T-helper 9 cell (primary cell): ENCODE measurements at regions not wholly inside any gene's neighbourhood (a gene's known extent, or its start where the extent isn't known, plus 50 kb on each side); places are given as distances from the start of the nearest gene placed in this dataset.

Experiments used
- DNase-seq: peaks from one replicate; pipeline ENCODE4 v3.0.0-alpha.2; 2020

DNA sequence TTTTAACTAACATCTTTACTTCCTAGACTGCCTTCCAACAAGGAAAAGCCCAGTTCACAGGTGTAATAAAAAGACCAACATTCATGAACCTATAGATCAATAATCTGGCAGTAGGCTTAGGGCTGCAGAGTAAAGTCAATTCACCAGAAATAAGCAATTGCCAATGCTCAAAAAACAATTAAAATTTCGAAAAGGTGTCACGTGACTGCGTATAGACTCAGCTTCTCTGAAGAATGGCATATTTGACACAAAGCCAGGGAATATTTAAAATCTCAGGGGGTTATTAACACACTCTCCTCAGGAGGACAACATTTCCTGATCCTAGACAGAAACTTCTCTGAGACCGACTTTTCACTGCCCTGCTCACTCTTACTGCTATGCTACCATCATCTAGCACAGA, 245.2 kb upstream of the LRATD1 start:
- DNase-seq = no peak

- no peak for DNase-seq
These were observed 243.8 kb upstream of the LRATD1 start for GRCh38 chr2:14388724-14389123.

- DNase-seq = no peak
These were observed 235.9 kb upstream of the LRATD1 start for GRCh38 chr2:14396533-14397083.

DNA sequence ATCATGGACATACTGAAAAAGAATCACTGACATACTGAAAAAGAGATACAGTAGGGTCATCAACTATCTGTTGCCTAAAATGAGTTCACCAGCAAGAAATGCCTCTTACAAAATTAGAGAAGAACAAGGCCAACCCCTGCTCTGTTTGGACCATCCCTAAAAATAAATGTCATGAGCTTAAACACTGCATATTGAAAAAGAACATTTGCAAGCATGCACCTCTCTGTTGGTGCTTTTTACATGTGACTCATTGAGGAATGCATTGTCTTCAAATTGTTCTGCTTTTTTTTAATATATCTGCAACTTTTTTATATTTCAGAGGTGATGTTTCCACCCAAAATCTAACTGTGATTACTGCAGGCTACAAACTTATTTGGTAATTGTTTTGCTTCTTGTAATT, 233.9 kb upstream of the LRATD1 start:
- no peak for DNase-seq

- DNase-seq = no peak
These were observed 230.6 kb upstream of the LRATD1 start for GRCh38 chr2:14401873-14402272.

GRCh38 chr2:14408695-14409094, 223.8 kb upstream of the LRATD1 start:
- no peak for DNase-seq

DNA sequence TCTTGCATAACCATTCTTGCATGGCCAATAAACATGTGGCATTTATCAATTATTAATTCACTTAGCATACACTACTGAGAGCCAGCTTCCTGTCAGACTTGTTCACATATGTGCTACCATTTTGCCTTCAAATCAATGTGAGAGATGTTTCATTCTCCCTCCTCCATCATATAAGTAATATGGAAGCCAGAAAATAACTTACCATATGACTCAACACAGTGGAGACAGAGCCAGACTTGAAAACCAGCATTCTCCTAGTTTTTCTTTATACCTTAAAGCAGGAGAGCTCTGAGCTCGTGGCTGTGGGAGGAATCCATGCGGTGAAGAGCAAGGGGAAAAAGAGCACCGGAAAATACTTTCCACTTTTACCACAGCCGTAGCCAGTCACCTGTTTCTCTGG, 215.0 kb upstream of the LRATD1 start:
- DNase-seq = no peak

GRCh38 chr2:14418115-14418514, 214.4 kb upstream of the LRATD1 start:
- no peak for DNase-seq

GRCh38 chr2:14420851-14421250, 211.7 kb upstream of the LRATD1 start:
- DNase-seq = no peak

GRCh38 chr2:14422426-14422825, 210.1 kb upstream of the LRATD1 start:
- DNase-seq = no peak

GRCh38 chr2:14423145-14423906, 209.2 kb upstream of the LRATD1 start:
- no peak for DNase-seq

GRCh38 chr2:14424478-14425390, 207.8 kb upstream of the LRATD1 start:
- no peak for DNase-seq

- DNase-seq = no peak
These were observed 206.6 kb upstream of the LRATD1 start for GRCh38 chr2:14425869-14426268.

DNA sequence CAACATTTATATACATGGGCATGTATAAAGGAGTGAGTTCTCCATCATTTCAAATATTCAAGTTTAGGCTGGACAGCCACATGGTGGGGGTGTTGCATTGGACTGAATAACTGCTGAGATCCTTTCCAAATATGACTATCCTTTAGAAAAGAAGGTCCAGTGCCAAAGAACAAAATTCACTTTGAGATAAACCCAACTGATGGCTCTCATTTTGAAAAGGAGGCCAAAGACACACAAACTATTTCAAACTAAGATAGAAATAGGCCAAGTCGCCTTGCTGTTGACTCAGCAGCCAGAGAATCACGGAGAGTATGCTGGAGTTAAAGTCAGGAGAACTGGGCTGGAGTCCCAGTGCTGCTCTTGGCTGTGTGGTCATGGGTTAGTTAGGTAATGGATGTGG, 204.5 kb upstream of the LRATD1 start:
- no peak for DNase-seq

DNA sequence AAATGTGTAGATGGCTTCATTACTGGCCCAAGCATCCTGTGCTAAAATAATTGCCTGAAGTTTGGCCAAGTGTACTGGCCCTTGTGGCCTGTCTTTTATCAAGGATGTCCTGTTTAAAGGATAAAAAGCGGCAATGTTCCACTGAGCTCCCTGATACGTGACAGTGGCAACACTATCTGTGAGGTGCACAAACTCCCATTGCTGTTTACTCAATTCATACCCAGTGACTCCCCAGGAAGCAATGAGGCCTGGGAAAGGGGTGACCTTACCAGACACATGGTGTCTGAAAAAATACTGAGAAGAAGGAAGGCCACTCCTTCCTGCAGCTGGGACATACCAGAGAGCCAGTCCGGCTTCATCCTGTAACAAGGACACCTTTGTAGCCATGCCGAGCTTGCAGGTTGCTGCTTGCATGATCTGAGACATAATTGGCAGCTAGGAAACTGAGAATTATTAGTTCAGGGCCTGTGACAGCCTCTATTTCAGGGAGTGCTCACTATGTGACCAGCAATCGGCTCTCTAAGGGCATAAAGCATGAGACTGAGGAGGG, 198.5 kb upstream of the LRATD1 start:
- no peak for DNase-seq

- DNase-seq = no peak
These were observed 186.8 kb upstream of the LRATD1 start for GRCh38 chr2:14445670-14446069.

DNA sequence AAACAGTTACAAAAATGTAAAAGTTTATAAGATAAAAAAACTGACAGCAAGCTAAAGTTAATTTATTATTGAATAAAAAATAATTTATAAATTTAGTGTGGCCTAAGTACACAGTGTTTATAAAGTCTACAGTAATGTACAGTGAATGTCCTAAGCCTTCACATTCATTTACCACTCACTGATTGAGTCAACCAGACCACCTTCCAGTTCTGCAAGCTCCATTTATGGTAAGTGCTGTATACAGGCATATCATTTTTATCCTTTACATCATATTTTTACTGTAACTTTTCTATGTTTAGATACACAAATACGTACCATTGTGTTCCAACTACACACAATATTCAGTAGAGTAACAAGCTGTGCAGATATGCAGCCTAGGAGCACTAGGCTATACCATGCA, 184.2 kb upstream of the LRATD1 start:
- DNase-seq = no peak

DNA sequence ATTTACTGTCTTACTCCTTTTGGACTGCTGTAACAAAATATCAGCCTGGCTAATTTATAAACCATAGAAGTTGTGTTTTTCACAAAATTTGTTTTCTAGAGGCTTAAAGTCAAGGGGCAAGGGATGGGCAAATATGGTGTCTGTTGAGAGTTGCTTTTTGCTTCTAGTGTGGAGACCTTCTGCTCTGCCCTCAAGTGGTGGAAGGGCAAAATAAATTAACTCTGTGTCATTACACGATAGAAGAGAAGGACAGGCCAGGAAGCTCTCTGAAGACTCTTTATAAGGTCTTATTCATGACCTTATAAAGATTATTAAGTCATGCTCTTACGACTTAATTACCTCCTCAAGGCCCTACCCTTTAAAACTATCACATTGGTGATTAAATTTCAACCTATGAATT, 181.2 kb upstream of the LRATD1 start:
- DNase-seq = no peak

DNA sequence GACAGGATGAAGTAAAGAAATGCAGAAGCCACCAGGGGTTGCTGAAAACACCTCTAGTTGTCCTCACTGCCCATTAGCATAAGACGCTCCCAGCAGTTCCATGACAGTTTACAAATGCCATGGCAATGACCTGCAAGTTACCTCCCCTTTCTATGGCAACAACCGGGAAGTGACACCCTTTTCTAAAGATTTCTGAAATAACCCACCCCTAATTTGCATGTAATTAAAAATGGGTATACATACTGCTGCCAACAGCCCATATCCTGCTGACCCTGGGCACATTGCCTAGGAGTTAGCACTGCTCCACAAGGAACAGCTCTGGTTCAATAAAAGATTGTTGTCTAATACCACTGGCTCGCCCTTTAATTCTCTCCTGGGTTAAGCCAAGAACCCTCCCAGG, 178.3 kb upstream of the LRATD1 start:
- no peak for DNase-seq

DNA sequence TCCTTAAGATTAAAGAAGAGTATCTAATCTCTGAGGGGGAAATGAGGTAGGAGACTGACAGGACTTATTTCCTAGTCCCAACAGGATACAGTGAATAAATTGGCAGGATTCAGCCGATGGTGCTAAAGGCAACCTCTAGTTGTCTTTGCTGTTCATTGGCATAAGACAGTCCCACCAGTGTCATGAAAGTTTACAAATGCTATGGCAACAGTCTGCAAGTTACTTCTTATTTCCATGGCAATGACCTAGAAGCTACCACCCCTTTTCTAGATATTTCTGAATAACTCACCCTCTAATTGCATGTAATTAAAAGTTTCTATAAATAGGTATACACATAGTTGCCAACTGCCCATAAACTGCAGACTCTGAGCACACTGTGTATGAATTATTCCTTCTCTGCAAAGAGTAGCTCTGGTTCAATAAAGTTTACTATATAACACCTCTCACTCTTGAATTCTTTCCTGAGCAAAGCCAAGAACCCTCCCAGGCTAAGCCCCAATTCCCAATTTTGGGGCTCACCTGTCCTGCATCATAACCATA, 172.7 kb upstream of the LRATD1 start:
- no peak for DNase-seq

- DNase-seq = no peak
These were observed 156.5 kb upstream of the LRATD1 start for GRCh38 chr2:14475994-14476393.

DNA sequence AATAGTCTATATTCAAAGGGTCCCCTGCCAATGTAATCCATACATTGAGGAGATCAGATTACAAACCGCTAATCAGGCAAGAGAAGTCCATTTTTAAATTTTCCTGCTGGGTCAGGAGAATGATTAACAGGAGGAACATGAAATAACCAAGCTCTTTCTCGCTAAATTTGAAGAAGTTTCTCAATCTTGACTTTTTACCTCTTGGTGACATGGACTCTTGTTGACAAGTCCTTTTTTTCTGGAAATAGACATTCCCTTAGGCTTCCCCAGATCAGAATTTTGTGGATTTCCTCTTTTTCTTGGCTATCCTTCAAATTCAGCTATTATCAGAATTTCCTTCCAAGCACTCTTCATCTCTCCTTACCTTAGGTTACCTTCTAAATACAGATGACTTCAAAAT, 153.0 kb upstream of the LRATD1 start:
- DNase-seq = no peak

DNA sequence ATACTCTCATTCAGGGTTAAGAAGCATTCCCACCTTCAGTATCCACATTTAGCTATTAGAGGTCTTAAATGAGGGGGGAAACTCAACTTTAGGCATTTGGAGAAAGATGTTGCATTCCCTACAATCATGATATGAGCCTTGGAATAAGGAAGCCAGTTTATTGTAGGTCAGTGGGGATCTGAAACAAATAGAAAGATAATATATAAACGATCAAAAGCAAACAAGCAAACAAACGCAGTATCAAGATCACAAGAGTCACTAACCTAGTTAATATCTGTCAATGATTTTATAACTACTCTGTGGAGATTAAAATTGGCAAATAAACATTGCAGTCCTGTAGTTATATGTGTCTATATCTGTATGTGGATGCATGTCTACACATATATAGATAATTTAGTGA, 152.4 kb upstream of the LRATD1 start:
- DNase-seq = no peak
